ENCODE measurements at regions not wholly inside any gene's neighbourhood (a gene's known extent, or its start where the extent isn't known, plus 50 kb on each side); places are given as distances from the start of the nearest gene placed in this dataset.

GRCh38 chr22:44642096-44642644 lies 59.8 kb upstream of the PRR5 start:
- ChIA-PET CTCF (no interaction called here), POLR2A (no interaction called here)
- ATAC-seq = no peak
- intact Hi-C loops (cut with micrococcal nuclease; ENCODE audit: unreplicated experiment) = no loop called here
- no peak overlapping the region for H3K27ac ChIP-seq (ENCODE audit: low read length)
- in situ Hi-C loops (cut with HindIII; ENCODE audit: low pct_unique_long_range_greater_than_20kb, low sequenced_read_pairs) = no loop called here
- TF ChIP-seq REST (IDR thresholded peaks at IDR 0.05; ENCODE audit: insufficient read depth in 1 of 2, low read depth in 2 of 2, low read length in 1 of 2) = no peak
- no peak for TF ChIP-seq SIN3A (IDR thresholded peaks at IDR 0.05; ENCODE audit: borderline replicate concordance, insufficient read depth, low read depth, low read length)
- no peak for TF ChIP-seq POLR2AphosphoS5 (IDR thresholded peaks at IDR 0.05; ENCODE audit: low read depth, low read length)
- no TSS peak for BruUV-seq (replicated peaks)
- no peaks in the 10 kb centered on the region for H3K9me3 ChIP-seq (ENCODE audit: control insufficient read depth, insufficient read depth, low read depth, low read length)
- no peak overlapping the region for H3K4me3 ChIP-seq (ENCODE audit: low read depth in 2 of 2, low read length in 2 of 2)
- no peaks in the 10 kb centered on the region for H3K36me3 ChIP-seq (ENCODE audit: control insufficient read depth, insufficient read depth, low read length)
- H3K27me3 ChIP-seq (ENCODE audit: control insufficient read depth, insufficient read depth, low read length) = no peaks in the 10 kb centered on the region
- H3K4me1 ChIP-seq (ENCODE audit: control insufficient read depth, insufficient read depth, low read length) = peaks cover 5% of the 10 kb centered on the region; the same call in 1 of the 2 replicates
- DNase-seq (ENCODE audit: low read depth, low spot score) = no peak

DNA sequence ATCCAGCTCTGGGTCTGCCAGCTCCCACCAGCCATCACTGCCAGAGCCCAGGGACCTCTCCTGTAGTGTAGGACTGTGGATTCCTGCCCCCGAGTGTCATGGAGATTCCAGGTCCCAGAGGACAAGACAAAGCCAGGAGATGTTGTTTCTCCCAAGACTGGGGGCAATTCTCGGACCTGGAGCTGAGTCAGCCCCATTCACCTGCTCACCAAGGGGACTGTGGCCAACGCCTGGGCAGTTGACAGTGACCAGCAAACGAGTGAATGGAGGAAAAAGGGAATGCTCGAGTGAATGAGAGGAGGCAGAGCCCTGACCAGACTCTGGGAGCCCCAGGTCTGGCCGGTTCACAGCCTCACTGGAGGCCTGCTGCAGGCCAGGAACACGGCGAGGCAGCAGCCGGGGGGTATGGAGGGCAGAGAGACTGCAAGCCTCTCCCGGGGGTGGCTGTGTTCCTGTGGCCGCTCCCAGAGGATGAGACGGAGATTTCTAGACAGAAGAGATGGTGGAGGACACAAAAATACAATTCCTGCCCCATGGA lies 61.3 kb upstream of the PRR5 start:
- BruUV-seq (replicated peaks) = no TSS peak
- TF ChIP-seq TCF7L2 (IDR thresholded peaks at IDR 0.05; ENCODE audit: low read depth, low read length) (no peak), REST (IDR thresholded peaks at IDR 0.05; ENCODE audit: insufficient read depth in 1 of 2, low read depth in 2 of 2, low read length in 1 of 2) (no peak), POLR2AphosphoS5 (IDR thresholded peaks at IDR 0.05; ENCODE audit: low read depth, low read length) (no peak), SIN3A (IDR thresholded peaks at IDR 0.05; ENCODE audit: borderline replicate concordance, insufficient read depth, low read depth, low read length) (no peak), CTCF (IDR thresholded peaks at IDR 0.05) (no peak)
- in situ Hi-C loops (cut with HindIII; ENCODE audit: low pct_unique_long_range_greater_than_20kb, low sequenced_read_pairs) = no loop called here

More for the DNA sequence above, 61.3 kb upstream of the PRR5 start:
- no peaks in the 10 kb centered on the region for H3K9me3 ChIP-seq (ENCODE audit: control insufficient read depth, insufficient read depth, low read depth, low read length)
- H3K4me3 ChIP-seq (ENCODE audit: low read depth in 2 of 2, low read length in 2 of 2) = no peak overlapping the region
- ATAC-seq (no peak), DNase-seq (ENCODE audit: low read depth, low spot score) (no peak)
- no peaks in the 10 kb centered on the region for H3K36me3 ChIP-seq (ENCODE audit: control insufficient read depth, insufficient read depth, low read length)
- H3K27me3 ChIP-seq (ENCODE audit: control insufficient read depth, insufficient read depth, low read length) = no peaks in the 10 kb centered on the region
- H3K4me1 ChIP-seq (ENCODE audit: control insufficient read depth, insufficient read depth, low read length) = peaks cover 5% of the 10 kb centered on the region; the same call in 1 of the 2 replicates
- POLR2A ChIA-PET = no interaction called here
- no peak overlapping the region for H3K27ac ChIP-seq (ENCODE audit: low read length)
- intact Hi-C loops (cut with micrococcal nuclease; ENCODE audit: unreplicated experiment) = no loop called here
- CTCF ChIA-PET = no interaction called here
